ENCODE measurements at regions not wholly inside any gene's neighbourhood (a gene's known extent, or its start where the extent isn't known, plus 50 kb on each side); places are given as distances from the start of the nearest gene placed in this dataset.

DNA sequence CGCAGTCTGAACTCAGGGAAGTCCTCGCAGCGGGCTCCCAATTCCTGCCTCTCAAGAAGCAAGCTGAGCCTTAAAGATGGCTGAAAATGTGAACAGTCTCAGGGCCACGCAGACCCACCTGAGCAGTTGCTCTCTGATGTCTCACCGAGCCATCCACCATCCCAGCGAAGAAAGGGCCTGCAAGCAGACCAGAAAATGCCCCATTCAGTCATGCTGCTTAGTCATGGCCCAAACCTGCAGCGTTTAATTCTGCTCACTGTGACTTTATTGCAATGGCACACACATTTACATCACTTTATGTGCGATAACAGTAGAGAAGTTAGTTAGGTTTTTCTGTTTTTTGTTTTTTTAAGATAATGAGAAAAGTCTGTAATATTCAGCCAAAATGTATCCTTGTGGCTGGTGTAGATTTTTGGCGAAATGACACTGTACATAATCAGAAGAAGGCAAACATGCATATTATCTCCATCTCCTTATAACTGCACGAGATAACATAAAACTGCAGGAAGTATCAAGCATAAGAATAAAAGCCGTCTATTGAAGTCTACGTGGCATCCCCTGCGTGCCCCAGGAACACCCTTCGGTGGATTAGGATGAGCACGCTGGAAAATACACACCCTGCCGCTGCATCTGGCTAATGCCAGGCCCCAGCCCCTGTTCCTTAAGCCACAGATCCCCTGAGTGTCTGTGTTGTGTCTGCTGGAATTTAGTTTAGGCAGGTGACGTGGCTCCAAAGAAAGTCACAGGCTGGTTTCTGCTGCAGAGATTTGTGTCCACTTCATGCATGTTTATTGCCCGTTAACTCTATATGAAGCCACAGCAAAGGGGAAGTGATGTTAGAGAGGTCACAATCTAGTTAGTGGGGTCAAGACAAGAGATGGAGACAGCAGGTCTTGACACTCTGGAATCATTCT is 119.8 kb upstream of the IRF2BP2 start:
- DNase-seq (ENCODE audit: low spot score in 2 of 2), result no peak
- H3K9me3 Mint-ChIP-seq, result no peaks in the 10 kb centered on the region

DNA sequence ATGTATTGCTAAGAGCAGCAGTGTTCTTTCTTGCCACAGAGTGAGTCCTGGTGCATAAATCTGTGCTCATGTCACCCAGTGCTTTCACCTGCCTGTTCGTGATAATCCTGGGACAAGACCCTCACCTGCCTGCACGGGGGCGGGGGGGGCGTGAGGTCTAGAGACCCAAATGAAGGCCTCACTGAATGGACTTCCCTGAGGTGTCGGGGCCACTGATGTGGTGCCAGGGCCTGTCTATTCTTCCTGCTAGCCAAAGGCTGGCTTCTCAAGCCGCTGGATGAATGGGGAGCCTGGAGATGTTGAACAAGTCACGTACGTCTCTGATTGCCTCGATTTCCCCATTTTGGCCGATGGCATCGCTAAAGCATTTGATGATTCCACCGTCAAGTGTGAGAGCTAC is 118.8 kb upstream of the IRF2BP2 start:
- no peak for ATAC-seq
- H3K36me3 Mint-ChIP-seq, result peaks cover 0 to 42% of the 10 kb centered on the region in 2 donors
- H3K27ac Mint-ChIP-seq, result peak overlapping the region in 1 of 2 donors; percentile 44
- H3K9me3 Mint-ChIP-seq, result no peaks in the 10 kb centered on the region
- no peak for DNase-seq (ENCODE audit: low spot score in 2 of 2)

More for the DNA sequence above, 119.8 kb upstream of the IRF2BP2 start:
- Mint-ChIP-seq H3K36me3 (peaks cover 0 to 42% of the 10 kb centered on the region in 2 donors), H3K27ac (peak overlapping the region; percentile 87 to 93)
- ATAC-seq, result no peak

- DNase-seq (ENCODE audit: low spot score in 2 of 2) (no peak), ATAC-seq (no peak)
- no peaks in the 10 kb centered on the region for H3K9me3 Mint-ChIP-seq
- peak overlapping the region in 1 of 2 donors; percentile 83 for H3K27ac Mint-ChIP-seq
- peaks cover 0 to 39% of the 10 kb centered on the region in 2 donors for H3K36me3 Mint-ChIP-seq
These were observed 117.3 kb upstream of the IRF2BP2 start for GRCh38 chr1:234727018-234727940.

- no peak for DNase-seq (ENCODE audit: low spot score in 2 of 2)
- Mint-ChIP-seq H3K27ac (peak overlapping the region in 1 of 2 donors; percentile 65), H3K36me3 (peaks cover 0 to 40% of the 10 kb centered on the region in 2 donors), H3K9me3 (no peaks in the 10 kb centered on the region)
- ATAC-seq, result no peak
These were observed 116.5 kb upstream of the IRF2BP2 start for GRCh38 chr1:234726359-234726943.

- peak overlapping the region; percentile 96 to 99 for H3K27ac Mint-ChIP-seq
- peaks cover 0 to 47% of the 10 kb centered on the region in 2 donors for H3K36me3 Mint-ChIP-seq
- peak; percentile 21 to 31 for ATAC-seq
- H3K9me3 Mint-ChIP-seq, result no peaks in the 10 kb centered on the region
- peak; percentile 54 to 73 for DNase-seq (ENCODE audit: low spot score in 2 of 2)
These were observed 115.5 kb upstream of the IRF2BP2 start for GRCh38 chr1:234725177-234726132.

- peak; percentile 32 to 46 for ATAC-seq
- Mint-ChIP-seq H3K9me3 (no peaks in the 10 kb centered on the region), H3K36me3 (peaks cover 0 to 46% of the 10 kb centered on the region in 2 donors), H3K27ac (peak overlapping the region; percentile 96 to 99)
- DNase-seq (ENCODE audit: low spot score in 2 of 2), result peak; percentile 36 to 62
These were observed 114.7 kb upstream of the IRF2BP2 start for GRCh38 chr1:234724516-234725176.

GRCh38 chr1:234722904-234723720 is 113.1 kb upstream of the IRF2BP2 start:
- peak; percentile 50 to 63 for DNase-seq (ENCODE audit: low spot score in 2 of 2)

DNA sequence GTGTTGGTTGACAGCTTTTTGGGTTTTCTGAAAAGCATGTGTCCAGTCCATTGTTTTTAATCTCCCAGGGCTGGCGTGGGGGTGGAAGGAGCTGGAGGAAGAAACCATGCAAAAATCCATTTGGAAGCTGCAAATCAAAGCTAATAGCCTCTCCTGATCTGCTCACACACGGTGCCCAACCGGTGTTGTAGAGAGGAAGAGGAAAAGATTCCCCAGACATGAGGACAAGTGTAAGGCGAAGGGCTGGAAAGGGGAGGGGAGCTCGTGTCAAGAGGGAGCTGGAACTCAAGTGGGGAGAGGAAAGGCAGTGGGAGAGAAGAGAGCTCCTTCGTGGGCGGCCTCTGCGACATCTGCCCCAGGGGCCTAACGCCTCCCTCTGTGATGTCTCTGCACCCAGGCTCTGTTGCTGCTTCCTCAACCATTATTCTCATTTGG is 112.3 kb upstream of the IRF2BP2 start:
- peak overlapping the region; percentile 81 to 99 for H3K27ac Mint-ChIP-seq
- no peak for ATAC-seq
- DNase-seq (ENCODE audit: low spot score in 2 of 2), result no peak
- H3K9me3 Mint-ChIP-seq, result peaks cover 0 to 4% of the 10 kb centered on the region in 2 donors
- peaks cover 0 to 24% of the 10 kb centered on the region in 2 donors for H3K36me3 Mint-ChIP-seq

More at GRCh38 chr1:234722904-234723720, 113.1 kb upstream of the IRF2BP2 start:
- peak; percentile 68 to 73 for ATAC-seq
- no peaks in the 10 kb centered on the region for H3K9me3 Mint-ChIP-seq
- peaks cover 0 to 31% of the 10 kb centered on the region in 2 donors for H3K36me3 Mint-ChIP-seq
- peak overlapping the region; percentile 96 to 99 for H3K27ac Mint-ChIP-seq

DNA sequence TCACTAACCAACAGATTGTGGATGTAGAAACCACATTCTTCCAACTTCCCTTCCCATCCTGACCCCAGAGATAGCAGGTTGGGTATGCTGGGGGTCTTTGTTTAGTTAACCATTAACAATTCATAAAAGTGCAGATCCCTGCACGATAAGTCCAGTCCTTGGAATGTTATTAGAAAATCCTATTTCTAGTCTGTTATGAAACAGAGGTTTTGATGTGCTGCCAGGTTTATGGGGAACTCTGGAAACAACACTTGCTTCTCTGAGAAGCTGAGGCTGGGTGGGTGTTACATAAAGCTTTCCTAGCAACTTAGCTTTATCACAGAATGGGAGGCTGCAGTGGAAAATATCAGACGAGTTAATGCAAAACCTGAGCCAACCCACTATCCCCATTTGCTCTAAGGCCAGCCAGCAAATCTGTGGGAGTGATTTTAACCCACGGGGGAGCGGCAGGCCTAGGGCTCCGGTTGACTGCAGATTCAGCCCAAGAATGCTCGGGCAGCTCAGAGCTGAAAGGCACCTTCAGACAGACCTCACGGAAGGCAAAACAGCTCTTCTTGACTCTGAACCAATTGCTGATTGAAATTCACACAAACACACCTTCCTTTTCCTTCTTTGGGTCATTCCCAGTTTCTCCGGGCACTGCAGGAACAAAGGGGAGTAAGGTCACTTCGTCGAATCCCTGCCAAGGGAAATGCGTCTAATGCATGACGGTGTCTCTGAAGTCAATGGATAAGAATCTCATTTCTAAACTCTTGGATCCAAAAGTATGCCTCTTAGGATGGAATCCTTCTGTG is 111.7 kb upstream of the IRF2BP2 start:
- no peak for DNase-seq (ENCODE audit: low spot score in 2 of 2)
- H3K36me3 Mint-ChIP-seq, result peaks cover 0 to 24% of the 10 kb centered on the region in 2 donors
- no peak for ATAC-seq
- H3K9me3 Mint-ChIP-seq, result peaks cover 0 to 4% of the 10 kb centered on the region in 2 donors
- peak overlapping the region in 1 of 2 donors; percentile 81 for H3K27ac Mint-ChIP-seq

- DNase-seq (ENCODE audit: low spot score in 2 of 2) (no peak), ATAC-seq (no peak)
- Mint-ChIP-seq H3K36me3 (peaks cover 0 to 23% of the 10 kb centered on the region in 2 donors), H3K9me3 (peaks cover 0 to 4% of the 10 kb centered on the region in 2 donors), H3K27ac (no peak overlapping the region)
These were observed 110.9 kb upstream of the IRF2BP2 start for GRCh38 chr1:234720709-234721441.

DNA sequence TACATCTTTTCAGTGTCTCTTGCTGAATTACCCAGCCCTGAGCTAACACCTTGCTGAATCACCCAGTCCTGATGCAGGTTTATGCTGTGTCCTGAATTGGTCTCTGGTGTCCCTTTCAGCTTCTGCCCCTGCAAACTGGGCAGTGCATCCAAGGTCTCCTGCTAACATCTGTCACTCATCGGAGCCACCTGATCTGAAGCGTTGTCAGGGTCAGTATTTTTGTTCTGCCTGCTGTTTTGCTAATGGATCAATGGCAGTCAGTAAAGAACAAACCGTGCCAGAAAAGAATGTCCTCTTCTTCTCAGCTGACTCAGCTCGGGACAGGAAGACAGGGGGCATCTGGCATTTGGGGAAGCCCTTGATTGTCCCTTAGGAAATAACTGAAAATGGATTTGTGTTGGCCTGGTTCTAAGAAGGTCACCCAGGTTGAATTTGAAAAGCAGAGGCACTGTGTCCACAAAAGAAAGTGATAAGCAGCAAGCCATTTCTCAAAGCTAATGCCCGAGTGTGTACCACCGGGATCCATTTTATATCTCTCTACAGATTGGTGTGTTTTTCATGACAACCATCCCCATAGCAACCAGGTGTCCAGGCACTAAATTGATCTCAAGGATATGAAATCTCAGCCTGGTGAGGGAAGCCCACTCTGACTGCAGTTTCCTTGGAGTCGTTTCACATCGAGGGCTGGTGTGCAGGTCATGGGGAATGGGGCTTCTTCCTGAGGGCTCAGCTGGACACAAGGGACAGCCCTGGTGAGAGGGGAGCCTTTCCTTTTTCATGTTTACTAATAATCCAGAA is 109.7 kb upstream of the IRF2BP2 start:
- no peak for DNase-seq (ENCODE audit: low spot score in 2 of 2)
- ATAC-seq, result no peak
- peaks cover 0 to 18% of the 10 kb centered on the region in 2 donors for H3K36me3 Mint-ChIP-seq
- no peak overlapping the region for H3K27ac Mint-ChIP-seq
- H3K9me3 Mint-ChIP-seq, result peaks cover 0 to 4% of the 10 kb centered on the region in 2 donors

Measured in activated naive CD4-positive, alpha-beta T cell treated with anti-CD3 and anti-CD28 coated beads, Interleukin-2, amount 50 U/mL, for 72 hours (primary cell).